Stomach (tissue), 4 donors: ENCODE measurements at regions not wholly inside any gene's neighbourhood (a gene's known extent, or its start where the extent isn't known, plus 50 kb on each side); places are given as distances from the start of the nearest gene placed in this dataset.

ENCODE experiments used
- CTCF ChIP-seq, 7 experiments: fragments of 450-650 bp in 4 of 7; fragments of 200-600 bp in 3 of 7; sonication (generic) in 3 of 7; IDR thresholded peaks; one replicate each; pipeline ENCODE4 v1.5.1; 2016 to 2019; ENCODE audit warnings: antibody characterized with exemption in 7 of 7, control low read depth in 2 of 7, mild to moderate bottlenecking in 1 of 7
- EP300 ChIP-seq: sonication (generic); formaldehyde crosslinking; IDR thresholded peaks from one replicate; pipeline ENCODE4 v1.6.1; 2017; ENCODE audit warnings: antibody characterized with exemption
- POLR2A ChIP-seq, 4 donors: fragments of 450-650 bp; IDR thresholded peaks; one replicate each; pipeline ENCODE4 v1.6.1; 2016; ENCODE audit warnings: antibody characterized with exemption in 4 of 4, control low read depth in 2 of 4, mild to moderate bottlenecking in 1 of 4, moderate library complexity in 1 of 4
- POLR2AphosphoS5 ChIP-seq, 3 donors: sonication (generic); formaldehyde crosslinking; IDR thresholded peaks; one replicate each; pipeline ENCODE4 v1.6.1; 2016; ENCODE audit warnings: antibody characterized with exemption in 3 of 3

GRCh38 chr12:60281522-60281921 lies 685.7 kb downstream of the SLC16A7 start:
- TF ChIP-seq CTCF (IDR thresholded peaks at IDR 0.05) = no peak
- TF ChIP-seq POLR2AphosphoS5 (IDR thresholded peaks at IDR 0.05) = no peak
- no peak for TF ChIP-seq POLR2A (IDR thresholded peaks at IDR 0.05)
- no peak for TF ChIP-seq EP300
